Activated CD8-positive, alpha-beta T cell treated with anti-CD3 and anti-CD28 coated beads for 36 hours (primary cell): ENCODE measurements at regions not wholly inside any gene's neighbourhood (a gene's known extent, or its start where the extent isn't known, plus 50 kb on each side); places are given as distances from the start of the nearest gene placed in this dataset.

ENCODE experiments used
- ATAC-seq: fragments of 200-7000 bp; cut with Tn5 transposase; one replicate; pipeline ENCODE4 v1.10.0; 2021; ENCODE audit warnings: mild to moderate bottlenecking, moderate library complexity
- CTCF ChIA-PET: fragments of 350-600 bp; sonication (Branson Sonifier 250); formaldehyde crosslinking; loops from one replicate; lab custom pipeline; 2021; ENCODE audit warnings: antibody characterized with exemption; lab: Charles Lee
- POLR2A ChIA-PET: fragments of 350-600 bp; sonication (Branson Sonifier 250); formaldehyde crosslinking; loops from one replicate; lab custom pipeline; 2021; ENCODE audit warnings: antibody characterized with exemption; lab: Charles Lee
- DNase-seq: peaks from one replicate; pipeline ENCODE4 v3.0.0-alpha.2; 2020
- H3K27ac Mint-ChIP-seq: one replicate; pipeline ENCODE4 v1.8.0; 2021; ENCODE audit warnings: mild to moderate bottlenecking, mixed read lengths
- H3K27me3 Mint-ChIP-seq: one replicate; pipeline ENCODE4 v1.8.0; 2021; ENCODE audit warnings: mixed read lengths
- H3K36me3 Mint-ChIP-seq: one replicate; pipeline ENCODE4 v1.8.0; 2021; ENCODE audit warnings: low read depth, mixed read lengths
- H3K4me1 Mint-ChIP-seq: one replicate; pipeline ENCODE4 v1.8.0; 2021; ENCODE audit warnings: low read depth, mixed read lengths
- H3K4me3 Mint-ChIP-seq: one replicate; pipeline ENCODE4 v1.8.0; 2021; ENCODE audit warnings: mild to moderate bottlenecking, moderate library complexity, mixed read lengths
- H3K9me3 Mint-ChIP-seq: one replicate; pipeline ENCODE4 v1.8.0; 2021; ENCODE audit warnings: mixed read lengths
- intact Hi-C: fragments of 100-400 bp; cut with micrococcal nuclease; formaldehyde crosslinking; loops from one replicate; pipeline ENCODE4 v1.10.0; 2022
- TF ChIP-seq, protein P1 (sequence below): fragments of 200-600 bp; IDR thresholded peaks from one replicate; pipeline ENCODE4 v1.8.0; 2022; ENCODE audit warnings: antibody characterized with exemption, mild to moderate bottlenecking

DNA sequence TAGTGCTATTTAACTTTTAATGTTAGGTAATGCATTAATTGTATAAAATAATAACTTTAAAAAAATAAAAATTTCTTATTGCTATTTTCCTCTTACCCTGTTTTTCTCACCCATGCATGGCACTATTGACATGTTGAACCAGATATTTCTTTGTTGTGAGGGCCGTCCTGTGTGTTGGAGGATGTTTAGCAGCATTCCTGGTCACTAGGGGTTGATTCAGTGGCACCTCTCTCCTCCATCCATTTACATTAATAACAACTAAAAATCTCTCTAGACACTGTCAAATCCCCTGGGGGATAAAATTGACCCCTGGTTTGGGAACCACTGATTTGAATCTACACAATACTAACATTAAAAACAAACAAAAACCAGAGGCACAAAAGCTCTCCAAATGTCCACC, 147.5 kb upstream of the MIS18BP1 start:
- ChIA-PET POLR2A (no interaction called here), CTCF (no interaction called here)
- Mint-ChIP-seq H3K4me1 (no peaks in the 10 kb centered on the region), H3K27me3 (no peaks in the 10 kb centered on the region), H3K9me3 (peaks cover 1% of the 10 kb centered on the region), H3K27ac (no peak overlapping the region), H3K4me3 (no peak overlapping the region), H3K36me3 (no peaks in the 10 kb centered on the region)
- no peak for DNase-seq
- TF ChIP-seq, protein P1, sequence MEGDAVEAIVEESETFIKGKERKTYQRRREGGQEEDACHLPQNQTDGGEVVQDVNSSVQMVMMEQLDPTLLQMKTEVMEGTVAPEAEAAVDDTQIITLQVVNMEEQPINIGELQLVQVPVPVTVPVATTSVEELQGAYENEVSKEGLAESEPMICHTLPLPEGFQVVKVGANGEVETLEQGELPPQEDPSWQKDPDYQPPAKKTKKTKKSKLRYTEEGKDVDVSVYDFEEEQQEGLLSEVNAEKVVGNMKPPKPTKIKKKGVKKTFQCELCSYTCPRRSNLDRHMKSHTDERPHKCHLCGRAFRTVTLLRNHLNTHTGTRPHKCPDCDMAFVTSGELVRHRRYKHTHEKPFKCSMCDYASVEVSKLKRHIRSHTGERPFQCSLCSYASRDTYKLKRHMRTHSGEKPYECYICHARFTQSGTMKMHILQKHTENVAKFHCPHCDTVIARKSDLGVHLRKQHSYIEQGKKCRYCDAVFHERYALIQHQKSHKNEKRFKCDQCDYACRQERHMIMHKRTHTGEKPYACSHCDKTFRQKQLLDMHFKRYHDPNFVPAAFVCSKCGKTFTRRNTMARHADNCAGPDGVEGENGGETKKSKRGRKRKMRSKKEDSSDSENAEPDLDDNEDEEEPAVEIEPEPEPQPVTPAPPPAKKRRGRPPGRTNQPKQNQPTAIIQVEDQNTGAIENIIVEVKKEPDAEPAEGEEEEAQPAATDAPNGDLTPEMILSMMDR, result no peak
- ATAC-seq, result no peak
- intact Hi-C loops, result no loop called here

GRCh38 chr14:45381091-45381490, 128.1 kb upstream of the MIS18BP1 start:
- no peak overlapping the region for H3K27ac Mint-ChIP-seq
- intact Hi-C loops, result no loop called here
- no peaks in the 10 kb centered on the region for H3K36me3 Mint-ChIP-seq
- H3K9me3 Mint-ChIP-seq, result no peaks in the 10 kb centered on the region
- no peaks in the 10 kb centered on the region for H3K4me1 Mint-ChIP-seq
- no peak overlapping the region for H3K4me3 Mint-ChIP-seq
- TF ChIP-seq, protein P1, result no peak
- CTCF ChIA-PET, result no interaction called here
- no peak for DNase-seq
- ATAC-seq, result no peak
- POLR2A ChIA-PET, result no interaction called here
- H3K27me3 Mint-ChIP-seq, result no peaks in the 10 kb centered on the region

GRCh38 chr14:45377166-45377565, 124.2 kb upstream of the MIS18BP1 start:
- Mint-ChIP-seq H3K4me3 (no peak overlapping the region), H3K9me3 (no peaks in the 10 kb centered on the region), H3K4me1 (no peaks in the 10 kb centered on the region), H3K27me3 (peaks cover 1% of the 10 kb centered on the region), H3K27ac (no peak overlapping the region), H3K36me3 (no peaks in the 10 kb centered on the region)
- TF ChIP-seq, protein P1, result no peak
- ChIA-PET CTCF (interaction anchor here (0.5 kb wide), 1 partner anchor 125 kb away, joined by 4 read pairs; no protein-coding TSS in a partner anchor), POLR2A (no interaction called here)
- ATAC-seq (no peak), DNase-seq (no peak)
- intact Hi-C loops, result no loop called here

- Mint-ChIP-seq H3K36me3 (no peaks in the 10 kb centered on the region), H3K27me3 (peaks cover 1% of the 10 kb centered on the region), H3K27ac (no peak overlapping the region), H3K4me3 (no peak overlapping the region), H3K9me3 (no peaks in the 10 kb centered on the region), H3K4me1 (no peaks in the 10 kb centered on the region)
- intact Hi-C loops, result no loop called here
- ATAC-seq (no peak), DNase-seq (no peak)
- CTCF ChIA-PET, result no interaction called here
- TF ChIP-seq, protein P1, result no peak
- POLR2A ChIA-PET, result no interaction called here
These were observed 120.9 kb upstream of the MIS18BP1 start for GRCh38 chr14:45373877-45374276.

DNA sequence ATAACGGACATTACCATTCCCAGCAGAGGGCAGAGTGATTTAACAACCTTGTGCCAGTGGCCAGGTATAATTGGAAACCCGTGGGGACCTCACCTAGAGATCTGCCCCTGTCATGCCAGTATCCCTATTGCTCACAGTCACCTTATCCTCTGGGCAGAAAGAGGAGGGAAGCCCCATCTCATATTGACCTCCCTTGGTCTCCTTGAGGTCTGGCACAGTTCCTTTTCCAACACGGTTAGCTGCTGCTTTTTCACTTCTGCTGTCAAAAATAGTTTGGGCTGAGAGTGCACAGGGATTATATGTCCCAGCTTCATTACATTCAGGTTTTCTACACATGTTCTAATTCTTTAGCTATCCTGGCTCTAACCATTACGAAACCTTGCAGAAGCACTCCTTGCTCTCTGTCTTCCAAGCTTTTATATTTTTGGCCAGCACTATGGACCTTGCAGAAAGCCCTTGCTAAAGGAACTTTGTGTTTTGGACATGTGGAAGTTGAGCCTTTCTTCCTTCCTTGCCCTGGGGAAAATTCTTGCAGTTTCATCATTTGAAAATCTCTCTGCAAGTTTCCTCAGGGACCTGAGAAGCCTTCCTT, 111.7 kb upstream of the MIS18BP1 start:
- Mint-ChIP-seq H3K27me3 (no peaks in the 10 kb centered on the region), H3K27ac (no peak overlapping the region), H3K9me3 (no peaks in the 10 kb centered on the region), H3K4me1 (no peaks in the 10 kb centered on the region), H3K36me3 (no peaks in the 10 kb centered on the region), H3K4me3 (no peak overlapping the region)
- ATAC-seq (no peak), DNase-seq (no peak)
- TF ChIP-seq, protein P1, result no peak
- ChIA-PET CTCF (no interaction called here), POLR2A (no interaction called here)
- intact Hi-C loops, result no loop called here
